Occipital lobe (tissue), 1 donor: ENCODE measurements at regions not wholly inside any gene's neighbourhood (a gene's known extent, or its start where the extent isn't known, plus 50 kb on each side); places are given as distances from the start of the nearest gene placed in this dataset.
A peak's percentile ranks its signal among the peaks of the same experiment; 100 is the strongest.

ENCODE experiments used
- DNase-seq: peaks from one replicate; lab custom pipeline; 2025; lab: John Stamatoyannopoulos, UW

- DNase-seq, result no peak
These were observed 1143.9 kb upstream of the GJE1 start for GRCh38 chr6:140988780-140989179.

GRCh38 chr6:140987364-140988155, 1145.2 kb upstream of the GJE1 start:
- no peak for DNase-seq

- DNase-seq, result no peak
These were observed 1146.9 kb upstream of the GJE1 start for GRCh38 chr6:140985679-140986275.

- no peak for DNase-seq
These were observed 1152.3 kb upstream of the GJE1 start for GRCh38 chr6:140980265-140980887.

- no peak for DNase-seq
These were observed 1153.1 kb upstream of the GJE1 start for GRCh38 chr6:140979642-140980091.

- no peak for DNase-seq
These were observed 1155.3 kb upstream of the GJE1 start for GRCh38 chr6:140977403-140977802.

GRCh38 chr6:140976806-140977205, 1155.9 kb upstream of the GJE1 start:
- DNase-seq, result no peak

- no peak for DNase-seq
These were observed 1162.2 kb upstream of the GJE1 start for GRCh38 chr6:140970485-140970884.

GRCh38 chr6:140968062-140968461, 1164.7 kb upstream of the GJE1 start:
- DNase-seq, result no peak

GRCh38 chr6:140966676-140967075, 1166.0 kb upstream of the GJE1 start:
- no peak for DNase-seq

- no peak for DNase-seq
These were observed 1172.2 kb upstream of the GJE1 start for GRCh38 chr6:140960566-140960965.

GRCh38 chr6:140957386-140957785, 1175.3 kb upstream of the GJE1 start:
- DNase-seq, result no peak

GRCh38 chr6:140956571-140957369, 1176.0 kb upstream of the GJE1 start:
- peak; percentile 0 for DNase-seq

GRCh38 chr6:140940251-140940925, 1192.3 kb upstream of the GJE1 start:
- DNase-seq, result no peak

GRCh38 chr6:140932909-140933308, 1199.8 kb upstream of the GJE1 start:
- no peak for DNase-seq

GRCh38 chr6:140931581-140931980, 1201.1 kb upstream of the GJE1 start:
- no peak for DNase-seq

- DNase-seq, result no peak
These were observed 1203.6 kb upstream of the GJE1 start for GRCh38 chr6:140929121-140929520.

GRCh38 chr6:140923048-140923447, 1209.7 kb upstream of the GJE1 start:
- no peak for DNase-seq

- DNase-seq, result no peak
These were observed 1211.1 kb upstream of the GJE1 start for GRCh38 chr6:140921366-140922226.

- no peak for DNase-seq
These were observed 1214.8 kb upstream of the GJE1 start for GRCh38 chr6:140917911-140918310.
